ENCODE measurements at regions not wholly inside any gene's neighbourhood (a gene's known extent, or its start where the extent isn't known, plus 50 kb on each side); places are given as distances from the start of the nearest gene placed in this dataset.

DNA sequence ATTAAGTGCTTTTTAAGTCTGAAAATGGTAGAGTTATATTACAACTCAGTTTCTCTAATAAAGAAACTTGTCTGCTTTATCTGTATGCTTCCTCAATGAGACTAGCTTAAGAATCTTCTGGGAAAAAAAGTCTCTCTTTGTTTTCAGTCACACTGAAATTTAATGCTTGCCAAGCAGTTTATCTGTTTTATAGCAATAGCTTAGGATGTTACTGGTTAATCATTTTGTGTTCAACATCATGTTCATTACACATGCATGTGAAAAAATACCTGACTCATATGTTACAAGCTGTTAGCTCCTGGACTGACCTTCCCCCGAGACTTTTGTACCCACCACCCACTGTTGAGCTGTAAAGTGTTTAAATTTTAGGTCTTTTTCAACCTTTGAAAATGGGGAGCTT lies 706.2 kb upstream of the CBLB start:
- Histone ChIP-seq H3K36me3 (ENCODE audit: insufficient read depth, low read length) (no peaks in the 10 kb centered on the region), H3K4me1 (ENCODE audit: control insufficient read depth, insufficient read depth, low read length) (peaks cover 12% of the 10 kb centered on the region), H3K4me2 (ENCODE audit: low read length) (no peak overlapping the region), H3K9me3 (replicated peaks; ENCODE audit: low read length) (no peaks in the 10 kb centered on the region), H3K4me3 (ENCODE audit: low read length) (no peak overlapping the region), H3K9ac (ENCODE audit: low read depth, low read length) (no peak overlapping the region), H3K27me3 (ENCODE audit: control insufficient read depth, insufficient read depth, low read length) (no peaks in the 10 kb centered on the region)

- no peak overlapping the region for H3K4me3 ChIP-seq (ENCODE audit: low read length)
- peaks cover 12% of the 10 kb centered on the region for H3K4me1 ChIP-seq (ENCODE audit: control insufficient read depth, insufficient read depth, low read length)
- no peak overlapping the region for H3K4me2 ChIP-seq (ENCODE audit: low read length)
- no peak overlapping the region for H3K9ac ChIP-seq (ENCODE audit: low read depth, low read length)
- H3K9me3 ChIP-seq (replicated peaks; ENCODE audit: low read length): no peaks in the 10 kb centered on the region
- no peaks in the 10 kb centered on the region for H3K27me3 ChIP-seq (ENCODE audit: control insufficient read depth, insufficient read depth, low read length)
- H3K36me3 ChIP-seq (ENCODE audit: insufficient read depth, low read length): no peaks in the 10 kb centered on the region
Observed at GRCh38 chr3:106577241-106577640, 708.4 kb upstream of the CBLB start.

- no peak overlapping the region for H3K9ac ChIP-seq (ENCODE audit: low read depth, low read length)
Observed at GRCh38 chr3:106578911-106579310, 710.1 kb upstream of the CBLB start.

GRCh38 chr3:106582151-106582550 lies 713.3 kb upstream of the CBLB start:
- Histone ChIP-seq H3K4me1 (ENCODE audit: control insufficient read depth, insufficient read depth, low read length) (peaks cover 12% of the 10 kb centered on the region), H3K36me3 (ENCODE audit: insufficient read depth, low read length) (no peaks in the 10 kb centered on the region), H3K27me3 (ENCODE audit: control insufficient read depth, insufficient read depth, low read length) (no peaks in the 10 kb centered on the region), H3K9me3 (replicated peaks; ENCODE audit: low read length) (no peaks in the 10 kb centered on the region), H3K9ac (ENCODE audit: low read depth, low read length) (no peak overlapping the region), H3K4me3 (ENCODE audit: low read length) (no peak overlapping the region), H3K4me2 (ENCODE audit: low read length) (no peak overlapping the region)

More at GRCh38 chr3:106578911-106579310, 710.1 kb upstream of the CBLB start:
- no peaks in the 10 kb centered on the region for H3K27me3 ChIP-seq (ENCODE audit: control insufficient read depth, insufficient read depth, low read length)
- H3K4me1 ChIP-seq (ENCODE audit: control insufficient read depth, insufficient read depth, low read length): peaks cover 12% of the 10 kb centered on the region
- H3K4me2 ChIP-seq (ENCODE audit: low read length): no peak overlapping the region
- H3K9me3 ChIP-seq (replicated peaks; ENCODE audit: low read length): no peaks in the 10 kb centered on the region
- no peaks in the 10 kb centered on the region for H3K36me3 ChIP-seq (ENCODE audit: insufficient read depth, low read length)
- no peak overlapping the region for H3K4me3 ChIP-seq (ENCODE audit: low read length)

- no peaks in the 10 kb centered on the region for H3K4me1 ChIP-seq (ENCODE audit: control insufficient read depth, insufficient read depth, low read length)
- no peaks in the 10 kb centered on the region for H3K27me3 ChIP-seq (ENCODE audit: control insufficient read depth, insufficient read depth, low read length)
- H3K36me3 ChIP-seq (ENCODE audit: insufficient read depth, low read length): no peaks in the 10 kb centered on the region
- no peak overlapping the region for H3K9ac ChIP-seq (ENCODE audit: low read depth, low read length)
- no peak overlapping the region for H3K4me3 ChIP-seq (ENCODE audit: low read length)
- no peaks in the 10 kb centered on the region for H3K9me3 ChIP-seq (replicated peaks; ENCODE audit: low read length)
- no peak overlapping the region for H3K4me2 ChIP-seq (ENCODE audit: low read length)
Observed at GRCh38 chr3:106587551-106587950, 718.7 kb upstream of the CBLB start.

- Histone ChIP-seq H3K4me1 (ENCODE audit: control insufficient read depth, insufficient read depth, low read length) (no peaks in the 10 kb centered on the region), H3K36me3 (ENCODE audit: insufficient read depth, low read length) (no peaks in the 10 kb centered on the region), H3K27me3 (ENCODE audit: control insufficient read depth, insufficient read depth, low read length) (no peaks in the 10 kb centered on the region), H3K9ac (ENCODE audit: low read depth, low read length) (no peak overlapping the region), H3K4me2 (ENCODE audit: low read length) (no peak overlapping the region), H3K4me3 (ENCODE audit: low read length) (no peak overlapping the region), H3K9me3 (replicated peaks; ENCODE audit: low read length) (no peaks in the 10 kb centered on the region)
Observed at GRCh38 chr3:106588739-106589138, 719.9 kb upstream of the CBLB start.

DNA sequence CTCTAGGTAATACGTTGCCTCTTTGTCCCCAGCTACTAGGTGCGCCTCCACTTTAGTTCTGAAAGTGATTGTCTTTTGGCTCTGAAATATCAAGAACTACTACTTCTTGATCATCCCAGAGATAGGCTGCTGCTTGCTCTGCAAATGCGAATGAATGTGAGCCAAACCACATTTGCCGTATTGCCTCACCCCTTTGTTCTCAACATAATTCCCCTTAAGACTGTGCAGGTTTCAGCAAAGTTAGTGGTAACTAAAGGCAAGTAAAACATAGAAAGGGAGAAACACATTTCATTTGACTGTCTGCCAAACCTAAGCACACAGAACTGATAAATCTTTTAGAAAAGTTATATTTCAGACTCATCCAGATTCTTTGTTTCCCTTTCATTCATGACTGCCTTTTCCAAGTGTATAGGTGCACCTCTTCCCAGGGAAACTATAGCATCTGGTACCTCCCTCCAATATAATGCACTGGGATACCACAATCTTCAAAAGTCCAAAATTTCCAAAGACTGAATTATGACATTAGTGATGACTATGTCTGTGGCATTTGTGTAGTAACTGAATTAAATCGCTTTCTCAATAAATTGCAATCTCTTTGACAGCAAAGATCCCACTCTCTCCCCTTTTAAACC lies 720.6 kb upstream of the CBLB start:
- Histone ChIP-seq H3K4me2 (ENCODE audit: low read length) (no peak overlapping the region), H3K4me3 (ENCODE audit: low read length) (no peak overlapping the region), H3K9me3 (replicated peaks; ENCODE audit: low read length) (no peaks in the 10 kb centered on the region), H3K36me3 (ENCODE audit: insufficient read depth, low read length) (no peaks in the 10 kb centered on the region), H3K9ac (ENCODE audit: low read depth, low read length) (no peak overlapping the region), H3K27me3 (ENCODE audit: control insufficient read depth, insufficient read depth, low read length) (no peaks in the 10 kb centered on the region), H3K4me1 (ENCODE audit: control insufficient read depth, insufficient read depth, low read length) (no peaks in the 10 kb centered on the region)

GRCh38 chr3:106590216-106590615 lies 721.4 kb upstream of the CBLB start:
- Histone ChIP-seq H3K9me3 (replicated peaks; ENCODE audit: low read length) (no peaks in the 10 kb centered on the region), H3K27me3 (ENCODE audit: control insufficient read depth, insufficient read depth, low read length) (no peaks in the 10 kb centered on the region), H3K4me2 (ENCODE audit: low read length) (no peak overlapping the region), H3K36me3 (ENCODE audit: insufficient read depth, low read length) (no peaks in the 10 kb centered on the region), H3K9ac (ENCODE audit: low read depth, low read length) (no peak overlapping the region), H3K4me3 (ENCODE audit: low read length) (no peak overlapping the region), H3K4me1 (ENCODE audit: control insufficient read depth, insufficient read depth, low read length) (no peaks in the 10 kb centered on the region)

DNA sequence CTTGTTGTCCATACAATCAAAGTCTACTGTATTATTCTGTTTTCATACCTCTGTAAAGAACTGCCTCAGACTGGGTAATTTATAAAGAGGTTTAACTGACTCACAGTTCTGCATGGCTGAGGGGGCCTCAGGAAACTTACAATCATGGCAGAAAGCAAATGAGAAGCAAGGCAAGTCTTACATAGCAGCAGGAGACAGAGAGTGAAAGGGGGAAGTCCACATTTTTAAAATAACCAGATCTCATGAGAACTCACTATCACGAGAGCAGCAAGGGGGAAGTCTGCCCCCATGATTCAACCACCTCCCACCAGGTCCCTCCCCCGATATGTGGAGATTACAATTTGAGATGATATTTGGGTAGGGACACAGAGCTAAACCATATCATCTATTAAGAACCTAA lies 724.6 kb upstream of the CBLB start:
- H3K9me3 ChIP-seq (replicated peaks; ENCODE audit: low read length): no peaks in the 10 kb centered on the region
- H3K27me3 ChIP-seq (ENCODE audit: control insufficient read depth, insufficient read depth, low read length): no peaks in the 10 kb centered on the region
- no peak overlapping the region for H3K4me3 ChIP-seq (ENCODE audit: low read length)
- no peaks in the 10 kb centered on the region for H3K36me3 ChIP-seq (ENCODE audit: insufficient read depth, low read length)
- no peaks in the 10 kb centered on the region for H3K4me1 ChIP-seq (ENCODE audit: control insufficient read depth, insufficient read depth, low read length)
- H3K4me2 ChIP-seq (ENCODE audit: low read length): no peak overlapping the region
- no peak overlapping the region for H3K9ac ChIP-seq (ENCODE audit: low read depth, low read length)

- no peaks in the 10 kb centered on the region for H3K36me3 ChIP-seq (ENCODE audit: insufficient read depth, low read length)
Observed at GRCh38 chr3:106609666-106610301, 741.0 kb upstream of the CBLB start.

GRCh38 chr3:106610362-106610959 lies 741.6 kb upstream of the CBLB start:
- Histone ChIP-seq H3K9ac (ENCODE audit: low read depth, low read length) (peak overlapping the region; percentile 34), H3K9me3 (replicated peaks; ENCODE audit: low read length) (peaks cover 4% of the 10 kb centered on the region), H3K27me3 (ENCODE audit: control insufficient read depth, insufficient read depth, low read length) (no peaks in the 10 kb centered on the region), H3K4me2 (ENCODE audit: low read length) (peak overlapping the region; percentile 43), H3K36me3 (ENCODE audit: insufficient read depth, low read length) (no peaks in the 10 kb centered on the region), H3K4me3 (ENCODE audit: low read length) (no peak overlapping the region), H3K4me1 (ENCODE audit: control insufficient read depth, insufficient read depth, low read length) (peaks cover 34% of the 10 kb centered on the region)

More at GRCh38 chr3:106609666-106610301, 741.0 kb upstream of the CBLB start:
- Histone ChIP-seq H3K4me2 (ENCODE audit: low read length) (peak overlapping the region; percentile 36), H3K9me3 (replicated peaks; ENCODE audit: low read length) (peaks cover 4% of the 10 kb centered on the region), H3K4me3 (ENCODE audit: low read length) (no peak overlapping the region), H3K4me1 (ENCODE audit: control insufficient read depth, insufficient read depth, low read length) (peaks cover 34% of the 10 kb centered on the region), H3K27me3 (ENCODE audit: control insufficient read depth, insufficient read depth, low read length) (no peaks in the 10 kb centered on the region), H3K9ac (ENCODE audit: low read depth, low read length) (peak overlapping the region; percentile 48)

DNA sequence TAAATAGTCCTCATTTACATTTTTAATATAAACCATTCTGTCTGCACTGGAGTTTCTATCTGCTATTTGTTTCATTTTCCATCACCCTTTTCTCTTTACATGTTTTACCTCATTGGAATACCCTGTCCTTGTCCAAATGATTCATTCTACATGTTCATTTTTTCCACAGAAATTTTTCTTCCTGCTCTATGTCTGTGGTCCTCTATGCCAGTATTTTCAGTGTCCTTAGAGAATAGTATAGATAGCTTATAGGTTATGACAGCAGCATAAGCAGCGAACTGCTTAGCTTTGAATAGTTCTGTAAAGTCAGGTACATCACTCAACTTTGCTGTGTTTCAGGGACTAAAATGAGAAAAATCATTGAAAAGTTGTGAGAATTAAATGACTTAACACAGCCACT lies 742.3 kb upstream of the CBLB start:
- Histone ChIP-seq H3K4me1 (ENCODE audit: control insufficient read depth, insufficient read depth, low read length) (peaks cover 40% of the 10 kb centered on the region), H3K36me3 (ENCODE audit: insufficient read depth, low read length) (no peaks in the 10 kb centered on the region), H3K9me3 (replicated peaks; ENCODE audit: low read length) (peaks cover 4% of the 10 kb centered on the region), H3K4me2 (ENCODE audit: low read length) (peak overlapping the region; percentile 43), H3K4me3 (ENCODE audit: low read length) (no peak overlapping the region), H3K27me3 (ENCODE audit: control insufficient read depth, insufficient read depth, low read length) (no peaks in the 10 kb centered on the region), H3K9ac (ENCODE audit: low read depth, low read length) (no peak overlapping the region)

Data from skeletal muscle satellite cell (primary cell).